MM.1S (cell line): ENCODE measurements at regions not wholly inside any gene's neighbourhood (a gene's known extent, or its start where the extent isn't known, plus 50 kb on each side); places are given as distances from the start of the nearest gene placed in this dataset.

Experiments
- CTCF ChIP-seq: fragments of 300-600 bp; sonication (generic); IDR thresholded peaks from 2 replicates; pipeline ENCODE4 v1.5.1; 2016; ENCODE audit warnings: antibody characterized with exemption, low read length, mixed read lengths
- EZH2 ChIP-seq: fragments of 300-600 bp; sonication (generic); optimal IDR thresholded peaks from 2 replicates; pipeline ENCODE3; 2017; ENCODE audit warnings: low read depth, mild to moderate bottlenecking, antibody characterized with exemption, low read length, mixed read lengths

- TF ChIP-seq CTCF (no peak), EZH2 (no peak)
These were observed 116.5 kb upstream of the ARG1 start for GRCh38 chr6:131456565-131456964.
